HepG2 (cell line): ENCODE measurements at regions not wholly inside any gene's neighbourhood (a gene's known extent, or its start where the extent isn't known, plus 50 kb on each side); places are given as distances from the start of the nearest gene placed in this dataset.

Experiments used
- ATAC-seq: fragments of 200-7000 bp; cut with Tn5 transposase; 3 replicates; pipeline ENCODE4 v1.9.1; 2020; ENCODE audit warnings: mild to moderate bottlenecking, moderate library complexity
- BruUV-seq: library from RNA; stranded (reverse); fragments of 400-500 nt; replicated peaks from 2 replicates; lab custom pipeline; 2021; lab: Mats Ljungman, UMichigan
- CTCF ChIA-PET: fragments of 300-600 bp; formaldehyde crosslinking; extraction: SDS; loops from one replicate; lab custom pipeline; 2021; ENCODE audit warnings: low total read pairs, inconsistent platforms, low intra/inter-chr PET ratio; lab: Yijun Ruan, JAX
- POLR2A ChIA-PET: fragments of 350-600 bp; sonication (Branson Sonifier 250); formaldehyde crosslinking; loops from one replicate; lab custom pipeline; 2020; ENCODE audit warnings: antibody characterized with exemption, inconsistent platforms; lab: Yijun Ruan, JAX
- DNase-seq: peaks from one replicate; pipeline ENCODE4 v3.0.0-alpha.2; 2015; ENCODE audit warnings: low spot score
- FAIRE-seq: peaks from 3 replicates; lab custom pipeline; 2011; peaks lifted over from hg19 to GRCh38; lab: Jason Lieb, UNC
- H2AFZ ChIP-seq: one replicate; pipeline ENCODE4 v1.6.1; 2011; ENCODE audit warnings: low read length, inconsistent platforms
- H3K27ac ChIP-seq: fragments of 300-600 bp; 3 replicates; pipeline ENCODE4 v1.8.0; 2011; ENCODE audit warnings: mixed run types, mild to moderate bottlenecking, mixed read lengths, low read length, inconsistent platforms; ENCODE audit not compliant: insufficient read depth; ENCODE audit errors: extremely low read length
- H3K27me3 ChIP-seq, 2 experiments: fragments of 200-600 bp in 1 of 2; 2 replicates in 1 of 2; 3 replicates in 1 of 2; pipeline versions ENCODE4 v1.6.0 to v1.8.0; 2011; ENCODE audit warnings: low read length in 2 of 2, mild to moderate bottlenecking in 2 of 2, moderate library complexity in 2 of 2, inconsistent platforms in 1 of 2; ENCODE audit not compliant: insufficient read depth in 2 of 2, control insufficient read depth in 1 of 2
- H3K36me3 ChIP-seq, 2 experiments: fragments of 200-600 bp in 1 of 2; replicated peaks in 1 of 2; 2 replicates in 1 of 2; 3 replicates in 1 of 2; pipeline versions ENCODE4 v1.5.1 to v1.8.0; 2011; ENCODE audit warnings: low read length in 2 of 2, inconsistent platforms in 1 of 2; ENCODE audit not compliant: insufficient read depth in 2 of 2, control insufficient read depth in 1 of 2
- H3K4me1 ChIP-seq: 2 replicates; pipeline ENCODE4 v1.5.1; 2012; ENCODE audit warnings: low read length, inconsistent platforms; ENCODE audit not compliant: insufficient read depth
- H3K4me2 ChIP-seq: 2 replicates; pipeline ENCODE4 v1.6.0; 2011; ENCODE audit warnings: low read depth, low read length, inconsistent platforms
- H3K4me3 ChIP-seq, 3 experiments: fragments of 200-600 bp in 1 of 3; sonication (generic), shearing (Covaris generic) in 1 of 3; replicated peaks in 1 of 3; 2 replicates each; pipeline ENCODE4 v1.5.1; 2011 to 2016; ENCODE audit warnings: low read length in 3 of 3, inconsistent platforms in 2 of 3, low read depth in 2 of 3, mild to moderate bottlenecking in 2 of 3, control low read depth in 1 of 3, mixed read lengths in 1 of 3; ENCODE audit not compliant: insufficient read depth in 1 of 3
- H3K79me2 ChIP-seq: one replicate; pipeline ENCODE4 v1.6.1; 2011; ENCODE audit warnings: low read length, inconsistent platforms; ENCODE audit not compliant: insufficient read depth
- H3K9ac ChIP-seq: 2 replicates; pipeline ENCODE4 v1.6.0; 2011; ENCODE audit warnings: mild to moderate bottlenecking, low read depth, low read length, inconsistent platforms; ENCODE audit not compliant: insufficient read depth
- H3K9me3 ChIP-seq: 2 replicates; pipeline ENCODE4 v1.5.1; 2012; ENCODE audit warnings: mild to moderate bottlenecking, low read length
- H4K20me1 ChIP-seq: 2 replicates; pipeline ENCODE4 v1.6.0; 2011; ENCODE audit warnings: inconsistent platforms, mild to moderate bottlenecking, low read length, moderate library complexity; ENCODE audit not compliant: insufficient read depth
- ATF7 ChIP-seq, 2 experiments: fragments of 450-650 bp in 1 of 2; sonication (generic) in 1 of 2; formaldehyde crosslinking in 1 of 2; IDR thresholded peaks; 2 replicates each; pipeline versions ENCODE4 v1.4.0 to v1.6.1; 2016 to 2020; ENCODE audit warnings: antibody characterized with exemption in 1 of 2, mild to moderate bottlenecking in 1 of 2, missing genetic modification reagents in 1 of 2
- CC2D1A ChIP-seq: sonication (generic); formaldehyde crosslinking; IDR thresholded peaks from 2 replicates; pipeline ENCODE4 v1.8.1; 2023; ENCODE audit warnings: mild to moderate bottlenecking, missing genetic modification reagents
- CREB1 ChIP-seq, 2 experiments: fragments of 450-650 bp in 1 of 2; IDR thresholded peaks; 2 replicates each; pipeline ENCODE4 v1.6.1; 2016 to 2017; ENCODE audit warnings: control low read depth in 1 of 2, mild to moderate bottlenecking in 1 of 2, missing compliant biosample characterization in 1 of 2, missing genetic modification characterization in 1 of 2
- ESRRA ChIP-seq: sonication (generic); formaldehyde crosslinking; IDR thresholded peaks from 2 replicates; pipeline ENCODE4 v1.5.1; 2020; ENCODE audit warnings: mild to moderate bottlenecking, low read depth, missing genetic modification reagents
- HDAC1 ChIP-seq: sonication (generic); formaldehyde crosslinking; IDR thresholded peaks from 2 replicates; pipeline ENCODE4 v1.5.1; 2020; ENCODE audit warnings: mild to moderate bottlenecking, missing genetic modification reagents
- SAP130 ChIP-seq: IDR thresholded peaks from 2 replicates; pipeline ENCODE4 v1.6.1; 2016; ENCODE audit warnings: low read depth
- TARDBP ChIP-seq: sonication (generic); formaldehyde crosslinking; IDR thresholded peaks from 2 replicates; pipeline ENCODE4 v1.8.0; 2022; ENCODE audit warnings: mild to moderate bottlenecking, missing genetic modification reagents
- WGBS: methylation state at CpG from one replicate; pipeline ENCODE4 v1.1.6; 2017; ENCODE audit warnings: low lambda C conversion rate; 5-methylcytosine and 5-hydroxymethylcytosine counted together
- in situ Hi-C: cut with HindIII; loops from 2 replicates; pipeline ENCODE4 v1.10.0; 2017; ENCODE audit warnings: low pct_unique_long_range_greater_than_20kb; ENCODE audit not compliant: extremely low pct_ligation_motif_present
- intact Hi-C: fragments of 100-400 bp; cut with micrococcal nuclease; formaldehyde crosslinking; loops from one replicate; pipeline ENCODE4 v1.10.0; 2022; ENCODE audit not compliant: unreplicated experiment

DNA sequence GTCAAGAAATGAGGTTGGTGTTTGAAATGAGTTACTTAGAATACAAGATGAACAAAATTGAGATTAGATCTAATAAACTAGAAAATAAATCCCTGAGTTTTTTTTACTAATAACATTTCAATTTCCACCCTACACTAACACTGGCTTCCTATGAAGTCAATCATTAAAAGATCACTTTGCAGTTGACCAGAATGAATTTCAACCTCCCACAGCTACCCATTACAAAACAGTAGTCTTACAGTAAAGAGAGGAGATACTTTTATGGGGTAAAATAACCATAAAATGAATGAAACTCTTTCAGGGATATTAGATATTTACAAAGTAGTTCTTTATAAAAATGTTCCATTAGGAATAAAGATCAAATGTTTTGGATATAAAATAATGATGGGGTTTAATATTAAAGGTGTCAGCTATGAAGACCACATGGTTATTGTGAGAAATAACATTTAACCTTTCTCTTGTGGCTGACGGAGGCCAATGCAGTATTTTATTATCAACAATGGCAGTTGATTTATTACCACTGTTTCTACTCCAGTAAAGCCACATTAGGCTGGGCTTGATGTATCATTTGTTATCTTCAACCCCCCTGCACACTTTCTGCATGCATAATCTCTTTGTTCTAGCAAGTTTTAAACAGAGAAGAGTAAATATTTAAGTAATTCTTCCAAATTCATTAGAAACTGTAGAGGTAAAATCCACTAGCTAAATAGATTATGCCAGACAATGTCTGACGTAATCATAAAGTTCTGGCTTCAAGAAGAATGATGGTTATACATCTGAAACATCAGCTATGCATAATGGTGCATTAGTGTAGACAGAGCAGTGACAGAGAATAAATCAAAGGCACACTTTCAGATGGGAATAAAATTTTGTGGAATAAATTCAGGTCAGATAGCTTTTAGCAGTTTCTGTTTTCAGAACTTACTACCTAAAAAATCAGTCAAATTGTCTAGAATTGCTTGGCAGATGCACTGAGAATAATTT lies 516.6 kb downstream of the PCDH18 start:
- intact Hi-C loops, result no loop called here
- ChIA-PET CTCF (no interaction called here), POLR2A (no interaction called here)
- FAIRE-seq, result no peak
- 4% methylated on average over 2 of the region's 2 CpGs for WGBS
- DNase-seq, result no peak
- no peak overlapping the region for H3K4me2 ChIP-seq
- H3K9ac ChIP-seq, result no peak overlapping the region
- no peaks in the 10 kb centered on the region for H3K36me3 ChIP-seq
- no peaks in the 10 kb centered on the region for H3K79me2 ChIP-seq
- H3K9me3 ChIP-seq, result no peaks in the 10 kb centered on the region
- in situ Hi-C loops, result no loop called here
- no peak overlapping the region for H3K27ac ChIP-seq
- H3K4me1 ChIP-seq, result no peaks in the 10 kb centered on the region
- no peak overlapping the region for H2AFZ ChIP-seq
- H3K27me3 ChIP-seq, result no peaks in the 10 kb centered on the region
- H3K4me3 ChIP-seq, result no peak overlapping the region
- no peak for TF ChIP-seq TARDBP (CRISPR knock-in tag)
- TF ChIP-seq CREB1 (IDR thresholded peaks at IDR 0.05), result 0 out of 2 replicates have a peak, but pooled peaks have one; percentile 30
- TF ChIP-seq CREB1 (CRISPR knock-in tag; IDR thresholded peaks at IDR 0.05), result no peak
- TF ChIP-seq ATF7 (IDR thresholded peaks at IDR 0.05), result peak; percentile 70
- no peak for TF ChIP-seq ATF7 (CRISPR knock-in tag; IDR thresholded peaks at IDR 0.05)
- H4K20me1 ChIP-seq, result no peaks in the 10 kb centered on the region
- no TSS peak for BruUV-seq
- no peak for ATAC-seq

GRCh38 chr4:137000432-137000831 lies 531.9 kb downstream of the PCDH18 start:
- TF ChIP-seq CC2D1A (CRISPR knock-in tag) (no peak), HDAC1 (CRISPR knock-in tag) (no peak), ESRRA (CRISPR knock-in tag) (no peak), SAP130 (CRISPR knock-in tag) (no peak)
- in situ Hi-C loops, result no loop called here
- Histone ChIP-seq H3K27ac (no peak overlapping the region), H3K9ac (no peak overlapping the region), H3K4me2 (no peak overlapping the region), H3K4me1 (no peaks in the 10 kb centered on the region), H4K20me1 (no peaks in the 10 kb centered on the region), H3K79me2 (no peaks in the 10 kb centered on the region), H3K27me3 (no peaks in the 10 kb centered on the region), H2AFZ (no peak overlapping the region), H3K36me3 (no peaks in the 10 kb centered on the region), H3K4me3 (no peak overlapping the region), H3K9me3 (peaks cover 26% of the 10 kb centered on the region)
- 10% methylated on average over 2 of the region's 2 CpGs for WGBS
- DNase-seq (no peak), FAIRE-seq (no peak), ATAC-seq (no peak)
- POLR2A ChIA-PET, result no interaction called here
- BruUV-seq, result no TSS peak
- intact Hi-C loops, result no loop called here
- CTCF ChIA-PET, result no interaction called here
